Colonic mucosa (tissue), 4 donors: ENCODE measurements at regions not wholly inside any gene's neighbourhood (a gene's known extent, or its start where the extent isn't known, plus 50 kb on each side); places are given as distances from the start of the nearest gene placed in this dataset.
"Not testable (repeated sequence)": the region's sequence is repeated elsewhere in the genome, so short reads cannot be mapped to it uniquely, and the experiment has no call there.

Experiments
- DNase-seq: peaks from one replicate; pipeline ENCODE4 v3.0.0-alpha.2; 2020
- H3K27ac ChIP-seq: fragments of 200-600 bp; one replicate; pipeline ENCODE4 v1.8.0; 2021
- H3K27me3 ChIP-seq: fragments of 200-600 bp; one replicate; pipeline ENCODE4 v1.8.0; 2021
- H3K36me3 ChIP-seq: fragments of 200-600 bp; one replicate; pipeline ENCODE4 v1.8.0; 2021
- H3K4me1 ChIP-seq: fragments of 200-600 bp; one replicate; pipeline ENCODE4 v1.8.0; 2021; ENCODE audit warnings: mild to moderate bottlenecking
- H3K4me3 ChIP-seq: fragments of 200-600 bp; one replicate; pipeline ENCODE4 v1.8.0; 2021
- H3K9ac ChIP-seq, 2 donors: one replicate each; pipeline ENCODE4 v1.7.0; 2013; ENCODE audit warnings: control low read depth in 2 of 2, low read depth in 2 of 2, low read length in 2 of 2
- H3K9me3 ChIP-seq: fragments of 200-600 bp; one replicate; pipeline ENCODE4 v1.8.0; 2021
- CTCF ChIP-seq: fragments of 200-600 bp; IDR thresholded peaks from one replicate; pipeline ENCODE4 v1.8.0; 2022; ENCODE audit warnings: antibody characterized with exemption, mild to moderate bottlenecking
- intact Hi-C: fragments of 100-400 bp; cut with DNase I; formaldehyde crosslinking; loops from one replicate; pipeline ENCODE4 v1.14.1; 2022
- donor health status: healthy.
- donor health status: DM: no; HTN: no; CAD: no.
- donor health status: DM: no; HTN: no; CAD: no.

DNA sequence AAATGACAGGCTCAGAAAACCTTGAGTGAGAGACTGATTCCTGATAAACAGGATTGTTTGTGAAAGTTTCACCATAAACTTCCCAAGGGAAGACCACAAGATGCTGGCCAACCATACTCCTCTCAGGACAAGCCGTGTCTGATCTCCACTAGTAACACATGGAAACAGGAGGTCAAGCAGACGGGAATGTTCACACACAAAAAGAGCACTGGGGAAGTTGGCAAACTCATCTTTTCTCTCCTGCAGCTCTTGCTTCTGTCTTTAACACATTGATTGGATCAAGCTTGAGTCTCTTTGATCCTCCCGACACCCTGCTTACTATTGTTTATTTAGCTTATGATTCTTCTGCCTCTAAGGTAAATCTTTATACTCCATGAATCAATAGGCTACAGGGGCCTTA lies 713.5 kb downstream of the PDCD6IP start:
- DNase-seq, result no peak
- Histone ChIP-seq H3K27ac (no peak overlapping the region), H3K36me3 (no peaks in the 10 kb centered on the region), H3K4me1 (no peaks in the 10 kb centered on the region), H3K27me3 (no peaks in the 10 kb centered on the region), H3K9me3 (no peaks in the 10 kb centered on the region), H3K9ac (no peak overlapping the region), H3K4me3 (no peak overlapping the region)
- intact Hi-C loops, result no loop called here
- no peak for TF ChIP-seq CTCF

GRCh38 chr3:34519008-34519407 lies 720.6 kb downstream of the PDCD6IP start:
- DNase-seq, intact Hi-C loops: not testable (repeated sequence)

DNA sequence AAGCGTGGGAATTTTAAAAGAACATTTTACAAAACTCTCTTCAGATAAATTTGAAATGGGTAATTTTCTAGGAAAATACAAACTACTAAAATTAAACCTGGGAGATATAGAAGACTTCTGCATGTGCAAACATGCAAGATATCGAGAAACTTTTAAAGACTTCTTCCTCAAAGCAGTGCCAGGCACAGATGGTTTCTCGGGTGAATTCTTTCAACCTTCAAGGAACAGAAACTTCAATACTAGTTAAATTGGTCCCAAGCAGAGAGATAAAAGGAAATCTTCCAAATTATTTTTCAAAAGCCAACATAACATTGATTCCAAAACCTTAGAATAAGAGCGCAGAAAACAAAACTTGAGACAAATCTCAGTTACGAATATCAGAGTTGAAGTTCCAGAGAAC lies 732.7 kb downstream of the PDCD6IP start:
- no peaks in the 10 kb centered on the region for H3K9me3 ChIP-seq
- intact Hi-C loops, result no loop called here
- no peak overlapping the region for H3K27ac ChIP-seq
- H3K27me3 ChIP-seq, result no peaks in the 10 kb centered on the region
- no peaks in the 10 kb centered on the region for H3K4me1 ChIP-seq
- no peak for DNase-seq
- TF ChIP-seq CTCF, result no peak
- no peak overlapping the region for H3K4me3 ChIP-seq
- H3K36me3 ChIP-seq, result no peaks in the 10 kb centered on the region
- no peak overlapping the region for H3K9ac ChIP-seq

More at GRCh38 chr3:34519008-34519407, 720.6 kb downstream of the PDCD6IP start:
- H3K36me3 ChIP-seq, H3K4me3 ChIP-seq, H3K27me3 ChIP-seq, H3K27ac ChIP-seq, H3K9me3 ChIP-seq, H3K9ac ChIP-seq, H3K4me1 ChIP-seq: not testable (repeated sequence)

DNA sequence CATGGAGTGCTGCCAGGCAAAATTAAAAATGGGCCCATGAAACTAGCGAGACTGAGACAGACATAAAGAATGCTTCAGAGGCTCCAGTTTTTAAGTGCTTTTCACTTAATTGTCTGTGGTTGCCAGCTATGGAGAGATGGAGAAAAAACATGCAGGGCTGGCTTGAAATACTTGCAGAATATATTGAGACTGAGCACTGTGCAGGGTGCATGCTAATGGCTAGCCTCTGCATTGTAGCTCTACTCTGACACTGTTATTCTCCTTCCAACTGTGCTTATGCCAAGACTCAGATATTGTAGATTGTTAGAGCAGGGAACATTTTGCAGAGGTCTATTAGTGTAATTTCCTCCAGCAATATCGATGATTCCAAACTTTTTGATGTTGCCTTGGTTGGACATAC lies 735.0 kb downstream of the PDCD6IP start:
- Histone ChIP-seq H3K9ac (no peak overlapping the region), H3K27ac (no peak overlapping the region), H3K4me1 (no peaks in the 10 kb centered on the region), H3K9me3 (no peaks in the 10 kb centered on the region), H3K27me3 (no peaks in the 10 kb centered on the region), H3K36me3 (no peaks in the 10 kb centered on the region), H3K4me3 (no peak overlapping the region)
- DNase-seq, result no peak
- TF ChIP-seq CTCF, result no peak
- intact Hi-C loops, result no loop called here

DNA sequence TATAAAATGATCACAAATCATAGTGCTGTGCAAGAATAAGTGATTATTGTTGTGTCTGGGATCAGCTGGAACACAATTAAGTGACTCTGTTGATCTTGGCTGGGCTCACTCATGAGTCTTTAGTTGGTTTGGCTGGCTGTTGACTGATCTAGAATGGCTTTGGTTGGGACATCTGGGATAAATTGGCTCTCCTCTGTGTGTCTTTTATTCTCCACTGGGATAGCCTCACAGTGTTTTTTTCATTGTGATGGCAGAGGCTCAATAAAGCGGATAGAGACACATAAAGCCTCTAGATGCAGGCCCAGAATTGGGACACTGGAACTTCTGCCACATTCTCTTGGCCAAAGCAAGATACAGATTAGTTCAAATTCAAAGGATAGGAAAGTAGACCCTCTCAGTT lies 735.6 kb downstream of the PDCD6IP start:
- DNase-seq, result no peak
- Histone ChIP-seq H3K27me3 (no peaks in the 10 kb centered on the region), H3K9ac (no peak overlapping the region), H3K9me3 (no peaks in the 10 kb centered on the region), H3K4me1 (no peaks in the 10 kb centered on the region), H3K36me3 (no peaks in the 10 kb centered on the region), H3K4me3 (no peak overlapping the region), H3K27ac (no peak overlapping the region)
- TF ChIP-seq CTCF, result no peak
- intact Hi-C loops, result no loop called here

DNA sequence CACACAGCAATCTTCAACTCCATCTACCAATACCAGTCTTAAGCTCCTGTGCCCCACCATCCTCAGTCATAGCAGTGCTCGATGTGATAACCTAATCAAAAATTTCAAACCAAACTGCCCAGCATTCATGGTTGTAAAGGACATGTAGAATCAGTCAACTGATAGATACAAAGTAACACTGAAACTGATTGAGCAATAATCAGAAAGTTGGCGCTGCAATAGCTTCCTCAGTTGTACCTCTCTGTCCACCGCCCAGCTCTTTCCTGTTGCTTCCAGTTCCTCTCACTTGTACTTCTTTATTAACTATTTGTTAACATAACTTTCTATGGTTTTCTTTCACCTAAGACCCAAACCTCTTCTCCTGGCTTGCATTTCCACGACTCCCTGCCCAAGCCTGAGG lies 745.7 kb downstream of the PDCD6IP start:
- no peaks in the 10 kb centered on the region for H3K27me3 ChIP-seq
- H3K36me3 ChIP-seq, result no peaks in the 10 kb centered on the region
- H3K4me1 ChIP-seq, result no peaks in the 10 kb centered on the region
- no peak overlapping the region for H3K9ac ChIP-seq
- no peak overlapping the region for H3K4me3 ChIP-seq
- TF ChIP-seq CTCF, result no peak
- no peaks in the 10 kb centered on the region for H3K9me3 ChIP-seq
- no peak overlapping the region for H3K27ac ChIP-seq
- DNase-seq, result no peak
- intact Hi-C loops, result no loop called here
